ENCODE measurements at regions not wholly inside any gene's neighbourhood (a gene's known extent, or its start where the extent isn't known, plus 50 kb on each side); places are given as distances from the start of the nearest gene placed in this dataset.

- TF ChIP-seq CTCF (IDR thresholded peaks at IDR 0.05; ENCODE audit: low read depth, low read length, poor library complexity, severe bottlenecking) = no peak
- no peak for TF ChIP-seq EZH2phosphoT487 (IDR thresholded peaks at IDR 0.05; ENCODE audit: borderline replicate concordance, low read length)
Measured at GRCh38 chr3:55244247-55244646, 242.9 kb downstream of the WNT5A start.

All from DOHH2 (cell line).